ENCODE measurements at regions not wholly inside any gene's neighbourhood (a gene's known extent, or its start where the extent isn't known, plus 50 kb on each side); places are given as distances from the start of the nearest gene placed in this dataset.
"Not testable (repeated sequence)": the region's sequence is repeated elsewhere in the genome, so short reads cannot be mapped to it uniquely, and the experiment has no call there.

DNA sequence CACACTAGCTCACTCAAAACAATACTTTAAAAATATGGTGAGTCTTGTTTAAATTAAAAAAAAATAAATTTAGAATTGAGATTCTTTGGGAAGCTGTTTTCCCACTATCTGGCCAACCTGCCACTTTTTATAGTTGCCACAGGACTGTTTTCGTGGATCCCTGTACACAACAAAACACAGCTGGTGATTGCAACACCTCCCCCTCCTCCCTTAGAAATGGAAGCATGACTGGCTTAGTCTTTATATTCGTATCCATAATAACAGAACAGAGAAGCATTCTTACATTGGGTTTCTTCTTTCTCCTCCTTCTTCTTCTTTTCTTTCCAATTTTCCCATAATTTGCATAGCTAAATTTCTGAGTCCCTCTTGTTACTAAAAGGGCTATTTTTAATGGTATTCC is 79.5 kb upstream of the GJB6 start:
- H3K27ac ChIP-seq: no peak overlapping the region
- TF ChIP-seq, protein P1, sequence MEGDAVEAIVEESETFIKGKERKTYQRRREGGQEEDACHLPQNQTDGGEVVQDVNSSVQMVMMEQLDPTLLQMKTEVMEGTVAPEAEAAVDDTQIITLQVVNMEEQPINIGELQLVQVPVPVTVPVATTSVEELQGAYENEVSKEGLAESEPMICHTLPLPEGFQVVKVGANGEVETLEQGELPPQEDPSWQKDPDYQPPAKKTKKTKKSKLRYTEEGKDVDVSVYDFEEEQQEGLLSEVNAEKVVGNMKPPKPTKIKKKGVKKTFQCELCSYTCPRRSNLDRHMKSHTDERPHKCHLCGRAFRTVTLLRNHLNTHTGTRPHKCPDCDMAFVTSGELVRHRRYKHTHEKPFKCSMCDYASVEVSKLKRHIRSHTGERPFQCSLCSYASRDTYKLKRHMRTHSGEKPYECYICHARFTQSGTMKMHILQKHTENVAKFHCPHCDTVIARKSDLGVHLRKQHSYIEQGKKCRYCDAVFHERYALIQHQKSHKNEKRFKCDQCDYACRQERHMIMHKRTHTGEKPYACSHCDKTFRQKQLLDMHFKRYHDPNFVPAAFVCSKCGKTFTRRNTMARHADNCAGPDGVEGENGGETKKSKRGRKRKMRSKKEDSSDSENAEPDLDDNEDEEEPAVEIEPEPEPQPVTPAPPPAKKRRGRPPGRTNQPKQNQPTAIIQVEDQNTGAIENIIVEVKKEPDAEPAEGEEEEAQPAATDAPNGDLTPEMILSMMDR (conservative IDR thresholded peaks at IDR 0.05): no peak
- TF ChIP-seq ZFX (IDR thresholded peaks at IDR 0.05): no peak

DNA sequence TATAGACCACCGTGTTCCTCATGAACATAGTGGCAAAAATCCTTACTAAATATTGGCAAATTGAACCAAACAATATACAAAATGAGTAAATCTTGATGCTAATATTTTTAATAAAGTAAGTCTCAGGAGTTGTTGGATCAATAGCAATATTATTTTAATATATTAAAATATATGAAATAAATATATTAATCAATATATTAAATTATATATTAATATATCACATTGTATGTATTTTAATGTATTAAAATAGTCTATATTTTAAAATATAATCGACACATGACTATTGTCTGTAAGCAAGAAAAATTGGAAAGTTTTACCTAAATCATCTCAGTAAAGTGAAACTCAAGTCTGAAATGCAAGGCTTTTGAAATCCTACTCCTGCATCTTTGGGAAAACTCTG is 78.9 kb upstream of the GJB6 start:
- TF ChIP-seq ZFX (IDR thresholded peaks at IDR 0.05): no peak
- TF ChIP-seq, protein P1 (conservative IDR thresholded peaks at IDR 0.05): no peak
- H3K27ac ChIP-seq: no peak overlapping the region

DNA sequence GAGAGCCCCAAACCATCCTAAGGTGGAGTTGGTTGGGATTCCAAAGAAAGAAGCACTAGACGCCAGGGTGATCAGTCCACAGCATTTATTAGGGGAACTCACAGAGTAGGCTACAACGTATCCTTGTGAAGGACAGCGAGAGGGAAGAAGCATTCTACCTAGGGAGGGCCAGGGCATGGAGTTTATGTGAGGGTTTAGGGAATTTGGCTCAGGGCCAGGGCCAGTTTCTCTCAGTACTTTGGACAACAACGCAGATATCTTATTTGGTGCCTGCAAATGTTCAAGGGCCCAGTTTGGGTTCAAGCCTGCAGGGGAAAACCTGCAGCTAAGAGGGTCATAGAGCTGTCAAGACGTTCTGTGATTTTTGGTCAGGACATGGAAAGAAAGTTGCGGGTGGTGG is 73.9 kb upstream of the GJB6 start:
- H3K27ac ChIP-seq: no peak overlapping the region
- no peak for TF ChIP-seq ZFX (IDR thresholded peaks at IDR 0.05)
- TF ChIP-seq, protein P1 (conservative IDR thresholded peaks at IDR 0.05): no peak; the same call in 1 of the 2 replicates

DNA sequence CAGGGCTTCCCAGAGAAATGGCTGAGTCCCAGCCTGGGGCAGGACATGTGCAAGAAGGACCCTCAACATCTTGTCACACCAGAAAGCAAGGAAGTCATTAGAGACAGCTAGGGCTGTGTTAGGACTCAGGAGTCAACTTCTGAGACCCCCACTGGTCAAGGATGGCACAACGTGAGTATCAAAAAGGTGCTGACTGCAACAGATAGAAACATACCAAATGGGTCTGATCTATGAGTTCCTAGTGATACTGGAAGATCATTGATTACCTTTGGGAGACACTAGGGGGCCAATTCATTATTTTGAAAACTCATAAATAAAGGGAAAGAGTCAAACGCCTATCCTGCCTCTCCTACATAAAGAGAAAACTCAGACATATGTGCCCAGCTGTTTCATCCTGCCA is 73.5 kb upstream of the GJB6 start:
- no peak overlapping the region for H3K27ac ChIP-seq
- TF ChIP-seq ZFX (IDR thresholded peaks at IDR 0.05): no peak
- TF ChIP-seq, protein P1 (conservative IDR thresholded peaks at IDR 0.05): peak; percentile 26

DNA sequence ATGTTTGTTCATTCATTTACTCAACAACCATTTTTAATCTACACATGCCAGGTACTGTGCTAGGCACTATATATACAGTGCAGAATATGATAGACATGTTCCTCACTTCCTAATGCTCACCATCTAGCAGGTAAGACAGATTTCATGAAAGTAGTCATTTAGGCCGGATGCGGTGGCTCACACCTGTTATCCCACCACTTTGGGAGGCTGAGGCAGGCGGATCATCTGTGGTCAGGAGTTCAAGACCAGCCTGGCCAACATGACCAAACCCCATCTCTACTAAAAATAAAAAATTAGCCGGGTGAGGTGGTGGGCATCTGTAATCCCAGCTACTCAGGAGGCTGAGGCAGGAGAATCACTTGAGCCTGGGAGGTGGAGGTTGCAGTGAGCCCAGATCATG is 71.9 kb upstream of the GJB6 start:
- H3K27ac ChIP-seq: not testable (repeated sequence)

DNA sequence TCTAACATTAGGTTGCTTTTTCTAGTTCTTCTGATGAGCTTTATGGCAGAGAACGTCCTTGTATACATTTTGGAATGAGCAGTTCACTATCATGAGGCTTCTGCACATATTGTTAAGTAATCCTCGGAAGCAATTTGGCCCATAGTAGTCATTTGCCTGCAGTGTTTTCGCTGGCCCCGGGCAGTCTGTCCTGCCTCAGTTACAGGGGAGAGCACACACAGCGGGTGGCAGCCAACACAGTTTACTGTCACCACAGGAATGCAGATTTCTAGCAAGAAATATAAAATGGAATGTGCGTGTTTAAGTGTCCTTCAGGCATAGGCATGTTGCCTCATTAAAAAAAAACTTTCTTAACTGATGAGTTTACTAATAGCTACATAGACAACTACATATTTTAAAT is 71.5 kb upstream of the GJB6 start:
- TF ChIP-seq, protein P1 (conservative IDR thresholded peaks at IDR 0.05): no peak
- TF ChIP-seq ZFX (IDR thresholded peaks at IDR 0.05): no peak
- H3K27ac ChIP-seq: no peak overlapping the region

DNA sequence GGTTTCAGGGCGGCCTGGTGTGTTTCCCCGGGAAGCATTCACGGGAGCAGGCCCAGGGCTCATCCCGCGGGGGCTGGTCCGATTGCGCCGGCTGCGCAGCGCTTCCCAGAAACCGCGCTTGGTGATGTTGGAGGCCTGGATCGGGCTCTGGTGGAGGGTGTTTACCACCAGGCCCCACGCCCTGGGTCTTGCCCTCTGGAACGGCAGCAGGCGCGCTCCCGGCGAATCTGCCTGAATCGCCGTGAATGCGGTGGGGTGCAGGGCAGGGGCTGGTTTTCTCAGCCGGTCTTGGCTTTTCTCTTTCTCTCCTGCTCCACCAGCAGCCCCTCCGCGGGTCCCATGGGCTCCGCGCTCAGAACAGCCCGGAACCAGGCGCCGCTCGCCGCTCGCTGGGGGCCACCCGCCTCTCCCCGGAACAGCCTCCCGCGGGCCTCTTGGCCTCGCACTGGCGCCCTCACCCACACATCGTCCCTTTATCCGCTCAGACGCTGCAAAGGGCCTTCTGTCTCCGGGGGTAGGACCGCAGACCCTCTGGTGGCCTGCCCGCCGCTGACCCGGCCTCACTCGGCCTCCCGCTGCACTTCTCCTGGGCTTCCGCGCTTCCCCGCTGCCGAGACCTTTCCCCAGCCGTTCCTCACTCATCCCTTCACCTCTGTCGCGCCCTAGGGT is 69.4 kb upstream of the GJB6 start:
- TF ChIP-seq, protein P1 (conservative IDR thresholded peaks at IDR 0.05): no peak
- TF ChIP-seq ZFX (IDR thresholded peaks at IDR 0.05): no peak
- no peak overlapping the region for H3K27ac ChIP-seq

DNA sequence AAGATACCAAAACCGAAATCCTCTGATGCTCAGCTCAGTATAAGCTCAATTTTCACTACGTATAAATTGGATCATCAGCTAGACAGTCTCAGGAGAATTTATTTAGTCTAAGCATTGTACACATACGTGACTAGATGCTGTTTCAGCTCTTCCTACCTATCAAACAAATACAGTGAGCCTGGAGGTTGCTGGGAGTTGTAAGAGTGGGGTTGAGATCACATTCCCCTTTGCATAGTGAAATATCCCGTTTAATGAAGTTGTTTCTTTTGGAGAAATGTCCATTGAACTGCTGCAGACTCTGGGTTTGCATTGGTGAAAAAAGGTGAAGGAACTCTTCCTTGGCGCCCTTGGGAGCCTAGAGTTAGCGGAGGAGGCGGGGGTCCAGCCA is 68.9 kb upstream of the GJB6 start:
- no peak for TF ChIP-seq ZFX (IDR thresholded peaks at IDR 0.05)
- TF ChIP-seq, protein P1 (conservative IDR thresholded peaks at IDR 0.05): no peak
- H3K27ac ChIP-seq: no peak overlapping the region

Data from C4-2B (cell line).